ENCODE measurements at regions not wholly inside any gene's neighbourhood (a gene's known extent, or its start where the extent isn't known, plus 50 kb on each side); places are given as distances from the start of the nearest gene placed in this dataset.

- intact Hi-C loops (cut with micrococcal nuclease) = no loop called here
- no peak overlapping the region for H3K4me3 Mint-ChIP-seq
- H3K4me1 Mint-ChIP-seq (ENCODE audit: low read depth) = no peaks in the 10 kb centered on the region
- H3K27ac Mint-ChIP-seq = no peak overlapping the region
- H3K27me3 Mint-ChIP-seq (ENCODE audit: insufficient read depth) = no peaks in the 10 kb centered on the region
- no peak for DNase-seq (ENCODE audit: low spot score)
- H3K9me3 Mint-ChIP-seq = no peaks in the 10 kb centered on the region
- H3K36me3 Mint-ChIP-seq (ENCODE audit: low read depth) = no peaks in the 10 kb centered on the region
Measured at GRCh38 chr2:104402825-104403224, 451.1 kb upstream of the POU3F3 start.

GRCh38 chr2:104404526-104404925 lies 449.4 kb upstream of the POU3F3 start:
- no peak for DNase-seq (ENCODE audit: low spot score)
- Mint-ChIP-seq H3K36me3 (ENCODE audit: low read depth) (no peaks in the 10 kb centered on the region), H3K27me3 (ENCODE audit: insufficient read depth) (no peaks in the 10 kb centered on the region), H3K9me3 (no peaks in the 10 kb centered on the region), H3K4me1 (ENCODE audit: low read depth) (no peaks in the 10 kb centered on the region), H3K4me3 (no peak overlapping the region), H3K27ac (no peak overlapping the region)
- intact Hi-C loops (cut with micrococcal nuclease) = no loop called here

- H3K36me3 Mint-ChIP-seq (ENCODE audit: low read depth) = no peaks in the 10 kb centered on the region
- no peak overlapping the region for H3K27ac Mint-ChIP-seq
- H3K9me3 Mint-ChIP-seq = no peaks in the 10 kb centered on the region
- H3K4me1 Mint-ChIP-seq (ENCODE audit: low read depth) = no peaks in the 10 kb centered on the region
- no peak overlapping the region for H3K4me3 Mint-ChIP-seq
- no peak for DNase-seq (ENCODE audit: low spot score)
- intact Hi-C loops (cut with micrococcal nuclease) = no loop called here
- no peaks in the 10 kb centered on the region for H3K27me3 Mint-ChIP-seq (ENCODE audit: insufficient read depth)
Measured at GRCh38 chr2:104405623-104406022, 448.3 kb upstream of the POU3F3 start.

GRCh38 chr2:104406261-104406726 lies 447.6 kb upstream of the POU3F3 start:
- Mint-ChIP-seq H3K4me1 (ENCODE audit: low read depth) (no peaks in the 10 kb centered on the region), H3K27ac (no peak overlapping the region), H3K36me3 (ENCODE audit: low read depth) (no peaks in the 10 kb centered on the region), H3K4me3 (no peak overlapping the region), H3K27me3 (ENCODE audit: insufficient read depth) (no peaks in the 10 kb centered on the region), H3K9me3 (no peaks in the 10 kb centered on the region)
- DNase-seq (ENCODE audit: low spot score) = no peak
- intact Hi-C loops (cut with micrococcal nuclease) = no loop called here

- intact Hi-C loops (cut with micrococcal nuclease) = no loop called here
- H3K4me1 Mint-ChIP-seq (ENCODE audit: low read depth) = no peaks in the 10 kb centered on the region
- H3K9me3 Mint-ChIP-seq = no peaks in the 10 kb centered on the region
- H3K4me3 Mint-ChIP-seq = no peak overlapping the region
- H3K36me3 Mint-ChIP-seq (ENCODE audit: low read depth) = no peaks in the 10 kb centered on the region
- H3K27me3 Mint-ChIP-seq (ENCODE audit: insufficient read depth) = peaks cover 2% of the 10 kb centered on the region
- H3K27ac Mint-ChIP-seq = no peak overlapping the region
- no peak for DNase-seq (ENCODE audit: low spot score)
Measured at GRCh38 chr2:104407641-104408040, 446.3 kb upstream of the POU3F3 start.

- Mint-ChIP-seq H3K27me3 (ENCODE audit: insufficient read depth) (peaks cover 2% of the 10 kb centered on the region), H3K27ac (no peak overlapping the region), H3K36me3 (ENCODE audit: low read depth) (no peaks in the 10 kb centered on the region), H3K4me3 (no peak overlapping the region), H3K9me3 (no peaks in the 10 kb centered on the region), H3K4me1 (ENCODE audit: low read depth) (no peaks in the 10 kb centered on the region)
- intact Hi-C loops (cut with micrococcal nuclease) = no loop called here
- no peak for DNase-seq (ENCODE audit: low spot score)
Measured at GRCh38 chr2:104408266-104408665, 445.6 kb upstream of the POU3F3 start.

GRCh38 chr2:104410136-104410535 lies 443.8 kb upstream of the POU3F3 start:
- no peaks in the 10 kb centered on the region for H3K36me3 Mint-ChIP-seq (ENCODE audit: low read depth)
- no peak overlapping the region for H3K27ac Mint-ChIP-seq
- H3K4me1 Mint-ChIP-seq (ENCODE audit: low read depth) = no peaks in the 10 kb centered on the region
- intact Hi-C loops (cut with micrococcal nuclease) = no loop called here
- H3K27me3 Mint-ChIP-seq (ENCODE audit: insufficient read depth) = peaks cover 3% of the 10 kb centered on the region
- no peak overlapping the region for H3K4me3 Mint-ChIP-seq
- DNase-seq (ENCODE audit: low spot score) = no peak
- no peaks in the 10 kb centered on the region for H3K9me3 Mint-ChIP-seq

- no peaks in the 10 kb centered on the region for H3K36me3 Mint-ChIP-seq (ENCODE audit: low read depth)
- no peak overlapping the region for H3K27ac Mint-ChIP-seq
- intact Hi-C loops (cut with micrococcal nuclease) = no loop called here
- peaks cover 3% of the 10 kb centered on the region for H3K27me3 Mint-ChIP-seq (ENCODE audit: insufficient read depth)
- H3K4me1 Mint-ChIP-seq (ENCODE audit: low read depth) = no peaks in the 10 kb centered on the region
- no peak overlapping the region for H3K4me3 Mint-ChIP-seq
- no peaks in the 10 kb centered on the region for H3K9me3 Mint-ChIP-seq
- no peak for DNase-seq (ENCODE audit: low spot score)
Measured at GRCh38 chr2:104412384-104412783, 441.5 kb upstream of the POU3F3 start.

- Mint-ChIP-seq H3K4me1 (ENCODE audit: low read depth) (no peaks in the 10 kb centered on the region), H3K27ac (no peak overlapping the region), H3K9me3 (no peaks in the 10 kb centered on the region), H3K27me3 (ENCODE audit: insufficient read depth) (peaks cover 3% of the 10 kb centered on the region), H3K4me3 (no peak overlapping the region), H3K36me3 (ENCODE audit: low read depth) (no peaks in the 10 kb centered on the region)
- DNase-seq (ENCODE audit: low spot score) = no peak
- intact Hi-C loops (cut with micrococcal nuclease) = no loop called here
Measured at GRCh38 chr2:104413890-104414289, 440.0 kb upstream of the POU3F3 start.

GRCh38 chr2:104415284-104415683 lies 438.6 kb upstream of the POU3F3 start:
- Mint-ChIP-seq H3K36me3 (ENCODE audit: low read depth) (no peaks in the 10 kb centered on the region), H3K27me3 (ENCODE audit: insufficient read depth) (peaks cover 3% of the 10 kb centered on the region), H3K27ac (no peak overlapping the region), H3K9me3 (no peaks in the 10 kb centered on the region), H3K4me1 (ENCODE audit: low read depth) (no peaks in the 10 kb centered on the region), H3K4me3 (no peak overlapping the region)
- DNase-seq (ENCODE audit: low spot score) = no peak
- intact Hi-C loops (cut with micrococcal nuclease) = no loop called here

- H3K9me3 Mint-ChIP-seq = no peaks in the 10 kb centered on the region
- no peak for DNase-seq (ENCODE audit: low spot score)
- no peak overlapping the region for H3K27ac Mint-ChIP-seq
- H3K4me3 Mint-ChIP-seq = no peak overlapping the region
- H3K4me1 Mint-ChIP-seq (ENCODE audit: low read depth) = no peaks in the 10 kb centered on the region
- H3K36me3 Mint-ChIP-seq (ENCODE audit: low read depth) = no peaks in the 10 kb centered on the region
- intact Hi-C loops (cut with micrococcal nuclease) = no loop called here
- peaks cover 3% of the 10 kb centered on the region for H3K27me3 Mint-ChIP-seq (ENCODE audit: insufficient read depth)
Measured at GRCh38 chr2:104416339-104417000, 437.4 kb upstream of the POU3F3 start.

- Mint-ChIP-seq H3K36me3 (ENCODE audit: low read depth) (no peaks in the 10 kb centered on the region), H3K27ac (no peak overlapping the region), H3K4me3 (no peak overlapping the region), H3K27me3 (ENCODE audit: insufficient read depth) (no peaks in the 10 kb centered on the region), H3K9me3 (no peaks in the 10 kb centered on the region), H3K4me1 (ENCODE audit: low read depth) (no peaks in the 10 kb centered on the region)
- no peak for DNase-seq (ENCODE audit: low spot score)
- intact Hi-C loops (cut with micrococcal nuclease) = no loop called here
Measured at GRCh38 chr2:104420420-104420819, 433.5 kb upstream of the POU3F3 start.

- Mint-ChIP-seq H3K4me1 (ENCODE audit: low read depth) (no peaks in the 10 kb centered on the region), H3K27ac (no peak overlapping the region), H3K36me3 (ENCODE audit: low read depth) (no peaks in the 10 kb centered on the region), H3K27me3 (ENCODE audit: insufficient read depth) (no peaks in the 10 kb centered on the region), H3K9me3 (no peaks in the 10 kb centered on the region), H3K4me3 (no peak overlapping the region)
- no peak for DNase-seq (ENCODE audit: low spot score)
- intact Hi-C loops (cut with micrococcal nuclease) = no loop called here
Measured at GRCh38 chr2:104420953-104421352, 433.0 kb upstream of the POU3F3 start.

All from activated T-helper 1 cell treated with anti-CD3 and anti-CD28 coated beads, Interleukin-12 subunit alpha, Interleukin-12 subunit beta, Interleukin-2, Interleukin-4 antibody, amounts not matched to agents 30 ng/mL and 10 ng/mL and 1 ng/mL, durations not matched to agents 14 hours and 24 hours and 36 hours (primary cell).